Activated T-cell treated with anti-CD3 and anti-CD28 coated beads, Interleukin-2, amount 50 U/mL, for 72 hours (primary cell): ENCODE measurements at regions not wholly inside any gene's neighbourhood (a gene's known extent, or its start where the extent isn't known, plus 50 kb on each side); places are given as distances from the start of the nearest gene placed in this dataset.
"Not testable (repeated sequence)": the region's sequence is repeated elsewhere in the genome, so short reads cannot be mapped to it uniquely, and the experiment has no call there.

ENCODE experiments used
- ATAC-seq, 2 donors: fragments of 150-1000 bp; cut with Tn5 transposase; replicated peaks in 1 of 2; 2 replicates each; pipeline ENCODE4 v1.10.0; 2021; ENCODE audit warnings: moderate library complexity in 2 of 2, mild to moderate bottlenecking in 1 of 2
- DNase-seq, 2 donors: peaks; one replicate each; pipeline ENCODE4 v3.0.0; 2021 to 2022; ENCODE audit warnings: mixed read lengths in 1 of 2
- H3K27ac Mint-ChIP-seq: one replicate; pipeline ENCODE4 v1.8.0; 2022; ENCODE audit warnings: mild to moderate bottlenecking, moderate library complexity, mixed read lengths
- H3K27me3 Mint-ChIP-seq: one replicate; pipeline ENCODE4 v1.8.0; 2022; ENCODE audit warnings: low read depth, mixed read lengths
- H3K36me3 Mint-ChIP-seq, 2 donors: one replicate each; pipeline ENCODE4 v1.8.0; 2022; ENCODE audit warnings: mixed read lengths in 2 of 2, mild to moderate bottlenecking in 1 of 2; ENCODE audit not compliant: insufficient read depth in 2 of 2
- H3K4me1 Mint-ChIP-seq: one replicate; pipeline ENCODE4 v1.8.0; 2022; ENCODE audit warnings: low read depth, mixed read lengths
- H3K4me3 Mint-ChIP-seq, 2 donors: one replicate each; pipeline ENCODE4 v1.8.0; 2022; ENCODE audit warnings: mild to moderate bottlenecking in 2 of 2, mixed read lengths in 2 of 2, moderate library complexity in 2 of 2
- H3K9me3 Mint-ChIP-seq, 2 donors: one replicate each; pipeline ENCODE4 v1.8.0; 2022; ENCODE audit warnings: mixed read lengths in 2 of 2

GRCh38 chr6:81002126-81002525 lies 750.4 kb downstream of the TENT5A start:
- Mint-ChIP-seq H3K27ac (no peak overlapping the region), H3K4me3 (no peak overlapping the region), H3K9me3 (peaks cover 6 to 8% of the 10 kb centered on the region in 2 donors), H3K36me3 (no peaks in the 10 kb centered on the region), H3K4me1 (no peaks in the 10 kb centered on the region), H3K27me3 (no peaks in the 10 kb centered on the region)
- DNase-seq (no peak), ATAC-seq (no peak)

- DNase-seq, result no peak
- ATAC-seq, result no peak
- Mint-ChIP-seq H3K27me3 (no peaks in the 10 kb centered on the region), H3K36me3 (peaks cover 0 to 1% of the 10 kb centered on the region in 2 donors), H3K4me3 (no peak overlapping the region), H3K4me1 (no peaks in the 10 kb centered on the region), H3K27ac (no peak overlapping the region), H3K9me3 (peaks cover 5 to 7% of the 10 kb centered on the region in 2 donors)
These were observed 761.2 kb downstream of the TENT5A start for GRCh38 chr6:80991316-80991715.

GRCh38 chr6:80988892-80989291 lies 763.6 kb downstream of the TENT5A start:
- H3K4me3 Mint-ChIP-seq, result no peak overlapping the region
- peaks cover 0 to 5% of the 10 kb centered on the region in 2 donors for H3K9me3 Mint-ChIP-seq
- no peaks in the 10 kb centered on the region for H3K4me1 Mint-ChIP-seq
- no peak overlapping the region for H3K27ac Mint-ChIP-seq
- no peak for DNase-seq
- peaks cover 0 to 1% of the 10 kb centered on the region in 2 donors for H3K36me3 Mint-ChIP-seq
- no peak for ATAC-seq
- H3K27me3 Mint-ChIP-seq, result no peaks in the 10 kb centered on the region

GRCh38 chr6:80988286-80988685 lies 764.2 kb downstream of the TENT5A start:
- DNase-seq, result no peak
- Mint-ChIP-seq H3K27ac (no peak overlapping the region), H3K4me3 (no peak overlapping the region)

GRCh38 chr6:80981226-80981625 lies 771.3 kb downstream of the TENT5A start:
- not testable (repeated sequence) for ATAC-seq

More at GRCh38 chr6:80988286-80988685, 764.2 kb downstream of the TENT5A start:
- peaks cover 0 to 5% of the 10 kb centered on the region in 2 donors for H3K9me3 Mint-ChIP-seq
- peaks cover 0 to 1% of the 10 kb centered on the region in 2 donors for H3K36me3 Mint-ChIP-seq
- ATAC-seq, result no peak
- H3K4me1 Mint-ChIP-seq, result no peaks in the 10 kb centered on the region
- no peaks in the 10 kb centered on the region for H3K27me3 Mint-ChIP-seq

GRCh38 chr6:80976336-80976735 lies 776.1 kb downstream of the TENT5A start:
- ATAC-seq (no peak), DNase-seq (no peak)
- H3K4me1 Mint-ChIP-seq, result no peaks in the 10 kb centered on the region
- H3K27me3 Mint-ChIP-seq, result no peaks in the 10 kb centered on the region
- no peak overlapping the region for H3K4me3 Mint-ChIP-seq
- no peaks in the 10 kb centered on the region for H3K36me3 Mint-ChIP-seq
- peaks cover 7 to 8% of the 10 kb centered on the region in 2 donors for H3K9me3 Mint-ChIP-seq
- no peak overlapping the region for H3K27ac Mint-ChIP-seq

More at GRCh38 chr6:80981226-80981625, 771.3 kb downstream of the TENT5A start:
- DNase-seq, H3K27me3 Mint-ChIP-seq, H3K36me3 Mint-ChIP-seq, H3K27ac Mint-ChIP-seq, H3K4me3 Mint-ChIP-seq, H3K4me1 Mint-ChIP-seq: not testable (repeated sequence)
- H3K9me3 Mint-ChIP-seq, result peaks cover 3 to 14% of the 10 kb centered on the region in 2 donors

GRCh38 chr6:80974579-80974978 lies 777.9 kb downstream of the TENT5A start:
- DNase-seq, result no peak
- Mint-ChIP-seq H3K9me3 (peaks cover 3 to 8% of the 10 kb centered on the region in 2 donors), H3K4me3 (no peak overlapping the region), H3K36me3 (no peaks in the 10 kb centered on the region), H3K27me3 (no peaks in the 10 kb centered on the region), H3K27ac (no peak overlapping the region), H3K4me1 (no peaks in the 10 kb centered on the region)
- ATAC-seq, result no peak

- Mint-ChIP-seq H3K9me3 (peaks cover 2 to 5% of the 10 kb centered on the region in 2 donors), H3K27me3 (no peaks in the 10 kb centered on the region), H3K36me3 (no peaks in the 10 kb centered on the region), H3K27ac (no peak overlapping the region), H3K4me3 (no peak overlapping the region), H3K4me1 (no peaks in the 10 kb centered on the region)
- ATAC-seq, result no peak
- no peak for DNase-seq
These were observed 783.0 kb downstream of the TENT5A start for GRCh38 chr6:80969439-80969838.

GRCh38 chr6:80967609-80968008 lies 784.9 kb downstream of the TENT5A start:
- no peak for DNase-seq
- ATAC-seq, result no peak
- H3K27ac Mint-ChIP-seq, result no peak overlapping the region
- peaks cover 0 to 2% of the 10 kb centered on the region in 2 donors for H3K9me3 Mint-ChIP-seq
- H3K36me3 Mint-ChIP-seq, result no peaks in the 10 kb centered on the region
- H3K27me3 Mint-ChIP-seq, result no peaks in the 10 kb centered on the region
- no peaks in the 10 kb centered on the region for H3K4me1 Mint-ChIP-seq
- no peak overlapping the region for H3K4me3 Mint-ChIP-seq

GRCh38 chr6:80962382-80962781 lies 790.1 kb downstream of the TENT5A start:
- H3K27me3 Mint-ChIP-seq, result no peaks in the 10 kb centered on the region
- H3K4me1 Mint-ChIP-seq, result no peaks in the 10 kb centered on the region
- H3K36me3 Mint-ChIP-seq, result no peaks in the 10 kb centered on the region
- peaks cover 0 to 2% of the 10 kb centered on the region in 2 donors for H3K9me3 Mint-ChIP-seq
- DNase-seq (no peak), ATAC-seq (no peak)
- no peak overlapping the region for H3K27ac Mint-ChIP-seq
- H3K4me3 Mint-ChIP-seq, result no peak overlapping the region

GRCh38 chr6:80961166-80961565 lies 791.3 kb downstream of the TENT5A start:
- H3K27me3 Mint-ChIP-seq, result no peaks in the 10 kb centered on the region
- H3K36me3 Mint-ChIP-seq, result no peaks in the 10 kb centered on the region

GRCh38 chr6:80959034-80959433 lies 793.4 kb downstream of the TENT5A start:
- no peak overlapping the region for H3K4me3 Mint-ChIP-seq
- no peaks in the 10 kb centered on the region for H3K9me3 Mint-ChIP-seq
- H3K4me1 Mint-ChIP-seq, result no peaks in the 10 kb centered on the region
- H3K27ac Mint-ChIP-seq, result no peak overlapping the region
- no peaks in the 10 kb centered on the region for H3K36me3 Mint-ChIP-seq
- DNase-seq, result no peak
- no peaks in the 10 kb centered on the region for H3K27me3 Mint-ChIP-seq
- ATAC-seq, result no peak

More at GRCh38 chr6:80961166-80961565, 791.3 kb downstream of the TENT5A start:
- H3K4me1 Mint-ChIP-seq, result no peaks in the 10 kb centered on the region
- peaks cover 0 to 2% of the 10 kb centered on the region in 2 donors for H3K9me3 Mint-ChIP-seq
- ATAC-seq, result no peak
- DNase-seq, result no peak
- H3K4me3 Mint-ChIP-seq, result no peak overlapping the region
- H3K27ac Mint-ChIP-seq, result no peak overlapping the region

- Mint-ChIP-seq H3K4me3 (no peak overlapping the region), H3K36me3 (no peaks in the 10 kb centered on the region), H3K27me3 (no peaks in the 10 kb centered on the region), H3K4me1 (no peaks in the 10 kb centered on the region), H3K27ac (no peak overlapping the region), H3K9me3 (no peaks in the 10 kb centered on the region)
- DNase-seq, result no peak
- no peak for ATAC-seq
These were observed 795.6 kb downstream of the TENT5A start for GRCh38 chr6:80956898-80957297.

- H3K27me3 Mint-ChIP-seq, H3K9me3 Mint-ChIP-seq, ATAC-seq, H3K27ac Mint-ChIP-seq, H3K4me1 Mint-ChIP-seq, H3K36me3 Mint-ChIP-seq, H3K4me3 Mint-ChIP-seq, DNase-seq: not testable (repeated sequence)
These were observed 800.0 kb downstream of the TENT5A start for GRCh38 chr6:80952479-80952878.
